Fibroblast of lung (primary cell): ENCODE measurements at regions not wholly inside any gene's neighbourhood (a gene's known extent, or its start where the extent isn't known, plus 50 kb on each side); places are given as distances from the start of the nearest gene placed in this dataset.
"Not testable (repeated sequence)": the region's sequence is repeated elsewhere in the genome, so short reads cannot be mapped to it uniquely, and the experiment has no call there.

ENCODE experiments used
- DNase-seq, 2 donors: peaks; one replicate each; pipeline versions ENCODE4 v3.0.0 to v3.0.0-alpha.2; 2010; ENCODE audit warnings: low read depth in 2 of 2
- H2AFZ ChIP-seq: 2 replicates; pipeline ENCODE4 v1.5.1; 2012; ENCODE audit warnings: low read length, control low read depth, inconsistent platforms
- H3K27ac ChIP-seq: 2 replicates; pipeline ENCODE4 v1.5.1; 2011; ENCODE audit warnings: low read length, control low read depth; ENCODE audit not compliant: insufficient read depth
- H3K27me3 ChIP-seq: 2 replicates; pipeline ENCODE4 v1.5.1; 2011; ENCODE audit warnings: mild to moderate bottlenecking, low read length; ENCODE audit not compliant: control insufficient read depth, insufficient read depth
- H3K36me3 ChIP-seq: 2 replicates; pipeline ENCODE4 v1.5.1; 2011; ENCODE audit warnings: low read length; ENCODE audit not compliant: control insufficient read depth, insufficient read depth
- H3K4me1 ChIP-seq: 2 replicates; pipeline ENCODE4 v1.5.1; 2011; ENCODE audit warnings: low read length; ENCODE audit not compliant: control insufficient read depth, insufficient read depth; ENCODE audit errors: extremely low read depth
- H3K4me2 ChIP-seq: 2 replicates; pipeline ENCODE4 v1.5.1; 2011; ENCODE audit warnings: low read length, control low read depth; ENCODE audit not compliant: insufficient read depth; ENCODE audit errors: extremely low read depth
- H3K4me3 ChIP-seq, 4 experiments: fragments of 200-600 bp in 1 of 4; sonication (generic) in 1 of 4; replicated peaks in 1 of 4; 2 replicates each; pipeline ENCODE4 v1.5.1; 2011 to 2016; ENCODE audit warnings: low read length in 4 of 4, low read depth in 3 of 4, mild to moderate bottlenecking in 3 of 4, control low read depth in 2 of 4, inconsistent platforms in 1 of 4, mixed read lengths in 1 of 4; ENCODE audit not compliant: insufficient read depth in 1 of 4; ENCODE audit errors: control extremely low read depth in 1 of 4
- H3K79me2 ChIP-seq: 2 replicates; pipeline ENCODE4 v1.5.1; 2012; ENCODE audit warnings: mild to moderate bottlenecking, low read length, inconsistent platforms; ENCODE audit not compliant: control insufficient read depth, insufficient read depth
- H3K9ac ChIP-seq: 2 replicates; pipeline ENCODE4 v1.5.1; 2011; ENCODE audit warnings: mild to moderate bottlenecking, low read length, control low read depth; ENCODE audit not compliant: insufficient read depth
- H3K9me3 ChIP-seq: 2 replicates; pipeline ENCODE4 v1.5.1; 2012; ENCODE audit warnings: low read depth, low read length; ENCODE audit not compliant: control insufficient read depth, insufficient read depth
- H4K20me1 ChIP-seq: 2 replicates; pipeline ENCODE4 v1.5.1; 2011; ENCODE audit warnings: low read length; ENCODE audit not compliant: control insufficient read depth, insufficient read depth; ENCODE audit errors: extremely low read depth
- EZH2 ChIP-seq: IDR thresholded peaks from 2 replicates; pipeline ENCODE4 v1.5.1; 2012; ENCODE audit warnings: low read length, control low read depth, mild to moderate bottlenecking; ENCODE audit errors: missing control alignments
- TF ChIP-seq, protein P1 (sequence below), 2 donors: IDR thresholded peaks in 1 of 2; conservative IDR thresholded peaks in 1 of 2; 1 replicate in 1 of 2; 2 replicates in 1 of 2; pipeline ENCODE4 v1.5.1; 2011 to 2012; ENCODE audit warnings: low read length in 2 of 2, control low read depth in 1 of 2, inconsistent platforms in 1 of 2, low read depth in 1 of 2, mild to moderate bottlenecking in 1 of 2

DNA sequence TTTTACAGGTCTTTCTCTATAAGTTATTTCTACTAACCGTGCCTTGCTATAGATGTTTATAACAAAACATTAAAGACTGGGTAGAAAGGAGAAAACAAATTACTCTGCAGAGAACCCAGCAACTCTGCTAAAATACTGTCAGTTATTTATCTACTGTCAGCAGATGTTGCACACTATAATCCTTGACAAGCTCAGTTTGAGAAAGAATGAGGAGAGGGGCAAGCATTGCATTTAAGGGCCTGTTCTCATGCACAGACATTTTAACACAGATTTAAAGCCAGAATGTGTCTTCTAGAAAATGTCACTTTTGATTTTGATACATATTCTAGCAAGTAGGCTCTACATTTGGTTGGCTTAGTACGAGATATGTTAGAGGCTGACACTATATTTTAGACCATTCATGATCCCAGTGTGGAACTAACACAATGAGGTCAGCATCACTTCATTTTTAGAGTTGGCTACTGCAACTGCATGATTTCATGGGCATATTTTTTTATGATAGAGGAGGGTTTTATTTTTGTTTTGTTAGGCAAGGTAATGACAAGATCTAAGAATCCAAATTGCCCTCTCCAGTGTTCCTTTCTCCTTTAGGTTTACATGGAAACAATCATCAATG lies 516.4 kb downstream of the ZEB2 start:
- H3K36me3 ChIP-seq = no peaks in the 10 kb centered on the region
- H4K20me1 ChIP-seq = no peaks in the 10 kb centered on the region
- no peak overlapping the region for H3K4me3 ChIP-seq
- no peaks in the 10 kb centered on the region for H3K9me3 ChIP-seq
- DNase-seq = no peak
- no peak overlapping the region for H3K27ac ChIP-seq
- TF ChIP-seq EZH2 = no peak
- TF ChIP-seq, protein P1, sequence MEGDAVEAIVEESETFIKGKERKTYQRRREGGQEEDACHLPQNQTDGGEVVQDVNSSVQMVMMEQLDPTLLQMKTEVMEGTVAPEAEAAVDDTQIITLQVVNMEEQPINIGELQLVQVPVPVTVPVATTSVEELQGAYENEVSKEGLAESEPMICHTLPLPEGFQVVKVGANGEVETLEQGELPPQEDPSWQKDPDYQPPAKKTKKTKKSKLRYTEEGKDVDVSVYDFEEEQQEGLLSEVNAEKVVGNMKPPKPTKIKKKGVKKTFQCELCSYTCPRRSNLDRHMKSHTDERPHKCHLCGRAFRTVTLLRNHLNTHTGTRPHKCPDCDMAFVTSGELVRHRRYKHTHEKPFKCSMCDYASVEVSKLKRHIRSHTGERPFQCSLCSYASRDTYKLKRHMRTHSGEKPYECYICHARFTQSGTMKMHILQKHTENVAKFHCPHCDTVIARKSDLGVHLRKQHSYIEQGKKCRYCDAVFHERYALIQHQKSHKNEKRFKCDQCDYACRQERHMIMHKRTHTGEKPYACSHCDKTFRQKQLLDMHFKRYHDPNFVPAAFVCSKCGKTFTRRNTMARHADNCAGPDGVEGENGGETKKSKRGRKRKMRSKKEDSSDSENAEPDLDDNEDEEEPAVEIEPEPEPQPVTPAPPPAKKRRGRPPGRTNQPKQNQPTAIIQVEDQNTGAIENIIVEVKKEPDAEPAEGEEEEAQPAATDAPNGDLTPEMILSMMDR (conservative IDR thresholded peaks at IDR 0.05 in 1 of 2, IDR thresholded peaks at IDR 0.05 in 1 of 2; ENCODE audit: low read depth in 1 of 2, low read length in 2 of 2) = no peak
- no peaks in the 10 kb centered on the region for H3K27me3 ChIP-seq
- no peak overlapping the region for H2AFZ ChIP-seq
- H3K9ac ChIP-seq = no peak overlapping the region
- no peaks in the 10 kb centered on the region for H3K79me2 ChIP-seq
- H3K4me1 ChIP-seq = no peaks in the 10 kb centered on the region
- H3K4me2 ChIP-seq = no peak overlapping the region

DNA sequence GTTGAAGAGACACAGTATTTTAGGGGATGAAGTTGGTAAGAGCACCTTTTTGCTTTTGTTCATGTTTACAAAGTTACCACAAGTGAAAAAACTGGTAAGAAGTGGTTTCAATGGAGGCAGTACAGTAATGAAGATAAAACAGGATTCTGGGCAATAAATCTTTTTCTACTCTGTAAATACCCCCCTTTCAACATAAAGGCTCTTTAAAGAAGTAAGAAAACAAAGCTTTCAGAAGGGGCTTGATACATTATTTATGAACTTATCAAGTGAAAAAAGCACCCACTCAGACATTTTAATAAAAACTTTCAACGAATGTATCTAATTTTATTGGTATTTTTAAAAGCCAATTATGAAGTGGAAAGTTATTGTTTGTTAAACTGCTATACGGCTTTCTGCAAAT lies 522.9 kb downstream of the ZEB2 start:
- Histone ChIP-seq H3K79me2 (no peaks in the 10 kb centered on the region), H3K4me3 (no peak overlapping the region), H3K36me3 (no peaks in the 10 kb centered on the region), H3K4me1 (no peaks in the 10 kb centered on the region), H3K4me2 (no peak overlapping the region), H2AFZ (no peak overlapping the region), H4K20me1 (no peaks in the 10 kb centered on the region), H3K27me3 (no peaks in the 10 kb centered on the region), H3K9me3 (no peaks in the 10 kb centered on the region), H3K27ac (no peak overlapping the region), H3K9ac (no peak overlapping the region)
- TF ChIP-seq, protein P1 (conservative IDR thresholded peaks at IDR 0.05 in 1 of 2, IDR thresholded peaks at IDR 0.05 in 1 of 2; ENCODE audit: low read depth in 1 of 2, low read length in 2 of 2) = no peak
- no peak for TF ChIP-seq EZH2
- no peak for DNase-seq

DNA sequence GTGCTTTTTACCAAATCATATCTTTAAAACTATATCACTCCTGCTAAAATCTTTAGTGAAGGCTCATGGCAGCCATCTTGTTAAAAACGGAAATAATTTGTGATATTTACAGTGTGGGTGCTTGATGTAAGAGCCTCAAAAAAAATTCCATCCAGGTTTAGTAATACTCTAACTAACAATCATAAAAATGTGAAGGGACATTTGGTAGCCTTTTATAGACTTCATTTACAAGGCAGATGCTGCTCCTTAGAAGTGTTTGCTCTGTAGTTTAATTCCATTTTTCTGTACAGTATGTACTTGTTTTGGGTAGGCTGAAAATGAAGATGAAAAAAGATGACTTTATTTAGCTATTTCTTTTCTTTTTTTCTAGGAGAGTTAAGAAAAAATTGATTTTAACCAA lies 525.0 kb downstream of the ZEB2 start:
- no peaks in the 10 kb centered on the region for H3K9me3 ChIP-seq
- TF ChIP-seq, protein P1 (conservative IDR thresholded peaks at IDR 0.05 in 1 of 2, IDR thresholded peaks at IDR 0.05 in 1 of 2; ENCODE audit: low read depth in 1 of 2, low read length in 2 of 2) = no peak
- TF ChIP-seq EZH2 = no peak
- H3K27ac ChIP-seq = no peak overlapping the region
- no peak overlapping the region for H3K9ac ChIP-seq
- no peaks in the 10 kb centered on the region for H3K79me2 ChIP-seq
- no peaks in the 10 kb centered on the region for H3K4me1 ChIP-seq
- H3K36me3 ChIP-seq = no peaks in the 10 kb centered on the region
- no peak overlapping the region for H3K4me2 ChIP-seq
- no peak overlapping the region for H2AFZ ChIP-seq
- no peak overlapping the region for H3K4me3 ChIP-seq
- DNase-seq = no peak
- H3K27me3 ChIP-seq = no peaks in the 10 kb centered on the region
- no peaks in the 10 kb centered on the region for H4K20me1 ChIP-seq

DNA sequence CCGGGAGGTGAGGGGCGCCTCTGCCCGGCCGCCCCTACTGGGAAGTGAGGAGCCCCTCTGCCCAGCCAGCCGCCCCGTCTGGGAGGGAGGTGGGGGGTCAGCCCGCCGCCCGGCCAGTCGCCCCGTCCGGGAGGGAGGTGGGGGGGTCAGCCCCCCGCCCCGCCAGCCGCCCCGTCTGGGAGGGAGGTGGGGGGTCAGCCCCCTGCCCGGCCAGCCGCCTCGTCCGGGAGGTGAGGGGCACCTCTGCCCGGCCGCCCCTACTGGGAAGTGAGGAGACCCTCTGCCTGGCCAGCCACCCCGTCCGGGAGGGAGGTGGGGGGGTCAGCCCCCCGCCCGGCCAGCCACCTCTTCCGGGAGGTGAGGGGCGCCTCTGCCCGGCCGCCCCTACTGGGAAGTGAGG lies 528.3 kb downstream of the ZEB2 start:
- not testable (repeated sequence) for H3K9me3 ChIP-seq, H3K27me3 ChIP-seq, H3K79me2 ChIP-seq, DNase-seq, H4K20me1 ChIP-seq, H2AFZ ChIP-seq, H3K4me2 ChIP-seq, H3K9ac ChIP-seq, H3K36me3 ChIP-seq, H3K27ac ChIP-seq, H3K4me3 ChIP-seq, H3K4me1 ChIP-seq
